ENCODE measurements at regions not wholly inside any gene's neighbourhood (a gene's known extent, or its start where the extent isn't known, plus 50 kb on each side); places are given as distances from the start of the nearest gene placed in this dataset.
"Not testable (repeated sequence)": the region's sequence is repeated elsewhere in the genome, so short reads cannot be mapped to it uniquely, and the experiment has no call there.

DNA sequence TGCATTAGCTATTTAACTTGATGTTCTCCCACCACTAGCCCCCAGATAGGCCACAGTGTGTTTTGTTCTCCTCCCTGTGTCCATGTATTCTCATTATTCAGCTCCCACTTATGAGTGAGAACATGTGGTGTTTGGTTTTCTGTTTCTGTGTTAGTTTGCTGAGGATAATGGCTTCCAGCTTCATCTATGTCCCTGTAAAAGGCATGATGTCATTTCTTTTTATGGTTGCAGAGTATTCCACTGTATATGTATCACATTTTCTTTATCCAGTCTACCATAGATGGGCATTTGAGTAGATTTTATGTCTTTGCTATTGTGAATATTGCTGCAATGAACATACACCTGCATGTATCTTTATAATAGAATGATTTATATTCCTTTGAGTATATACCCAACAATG lies 487.7 kb downstream of the CBLN4 start:
- DNase-seq, result not testable (repeated sequence)

- DNase-seq, result no peak
These were observed 489.5 kb downstream of the CBLN4 start for GRCh38 chr20:55515832-55516231.

DNA sequence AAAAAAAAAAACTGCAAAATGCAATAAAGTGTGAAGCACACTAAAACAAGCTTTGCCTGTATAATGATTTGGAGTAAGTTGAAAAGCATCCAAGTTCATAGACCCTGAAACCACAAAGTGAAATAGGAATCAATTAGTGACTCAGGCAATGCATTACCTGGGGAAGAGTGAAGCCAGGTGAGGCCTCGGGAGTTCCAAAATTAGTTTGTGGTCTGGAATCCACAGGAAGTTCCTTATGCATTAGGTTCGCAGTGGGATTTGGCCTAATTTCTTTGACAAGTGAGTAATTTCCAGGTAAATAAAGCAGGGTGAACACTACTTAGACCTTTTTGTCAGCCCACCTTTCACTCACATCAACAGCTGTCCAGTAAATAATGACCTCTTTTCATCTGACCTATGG lies 490.8 kb downstream of the CBLN4 start:
- no peak for DNase-seq

DNA sequence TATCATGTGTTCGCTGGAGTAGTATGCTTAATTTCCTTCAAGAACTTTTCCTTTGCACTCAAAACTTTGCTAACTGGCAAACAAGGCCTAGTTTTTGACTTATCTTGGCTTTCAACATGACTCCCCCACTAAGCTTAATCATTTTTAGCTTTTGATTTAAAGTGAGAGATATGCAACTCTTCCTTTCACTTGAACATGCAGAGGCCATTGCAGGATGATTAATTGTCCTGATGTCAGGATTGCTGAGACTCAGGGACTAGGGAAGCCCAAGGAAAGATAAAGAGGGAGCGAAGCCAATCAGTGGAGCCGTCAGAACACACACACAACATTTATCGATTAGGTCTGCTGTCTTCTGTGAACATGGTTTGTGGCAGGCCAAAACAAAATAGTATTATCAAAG lies 491.4 kb downstream of the CBLN4 start:
- no peak for DNase-seq

- no peak for DNase-seq
These were observed 505.2 kb downstream of the CBLN4 start for GRCh38 chr20:55500130-55500529.

DNA sequence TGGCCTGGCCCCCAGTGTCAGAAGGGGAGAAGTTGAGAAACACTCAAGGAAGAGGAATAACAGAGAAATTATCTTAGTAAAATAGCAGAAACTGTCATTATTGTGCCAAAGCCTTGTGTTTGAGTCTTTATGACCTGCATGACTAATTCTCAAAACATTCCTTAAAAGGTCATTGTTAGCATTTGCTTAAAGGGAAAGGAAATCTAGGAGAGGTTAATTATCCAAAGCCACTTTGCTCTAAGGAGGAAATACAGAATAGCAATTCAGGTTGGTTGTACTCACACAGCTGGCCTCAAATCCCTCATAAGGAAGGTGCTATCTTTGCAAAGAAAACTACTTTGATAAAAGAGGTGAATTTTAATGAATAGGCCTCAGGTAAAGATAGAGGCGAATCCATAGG lies 516.7 kb downstream of the CBLN4 start:
- no peak for DNase-seq

DNA sequence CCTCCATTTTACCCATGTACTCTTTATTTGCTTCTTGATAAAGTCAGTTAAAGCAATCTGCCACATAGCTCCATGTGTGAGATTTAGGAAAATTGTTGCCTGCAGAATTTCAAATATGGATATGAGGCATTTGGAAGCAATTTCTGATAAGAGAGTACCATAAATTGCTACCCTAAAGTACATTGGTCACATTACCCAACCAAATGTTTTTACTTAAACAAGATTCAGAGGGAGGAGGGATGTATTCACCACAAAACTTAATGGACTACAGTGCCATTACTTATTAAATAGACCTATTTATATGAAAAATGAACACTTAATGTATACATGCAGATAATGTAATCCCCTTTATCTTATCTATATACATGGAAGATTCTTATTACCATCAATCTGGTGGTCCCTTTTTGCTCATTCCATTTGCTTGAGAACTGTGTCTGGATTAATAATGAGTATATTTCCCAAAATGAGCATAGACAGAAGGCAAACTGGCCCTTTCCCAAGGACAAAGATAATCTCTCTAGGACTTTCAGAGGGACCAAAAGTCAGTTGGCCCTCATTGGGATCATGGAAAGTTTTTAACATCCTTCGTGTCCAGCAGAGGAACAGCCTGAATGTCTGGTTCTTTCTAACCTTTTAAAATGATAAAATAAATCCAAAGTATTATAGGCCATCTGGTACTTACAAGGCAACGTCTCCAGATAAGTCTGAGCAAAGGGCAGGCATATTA lies 526.4 kb downstream of the CBLN4 start:
- DNase-seq, result no peak

- DNase-seq, result no peak
These were observed 532.6 kb downstream of the CBLN4 start for GRCh38 chr20:55472704-55473103.

DNA sequence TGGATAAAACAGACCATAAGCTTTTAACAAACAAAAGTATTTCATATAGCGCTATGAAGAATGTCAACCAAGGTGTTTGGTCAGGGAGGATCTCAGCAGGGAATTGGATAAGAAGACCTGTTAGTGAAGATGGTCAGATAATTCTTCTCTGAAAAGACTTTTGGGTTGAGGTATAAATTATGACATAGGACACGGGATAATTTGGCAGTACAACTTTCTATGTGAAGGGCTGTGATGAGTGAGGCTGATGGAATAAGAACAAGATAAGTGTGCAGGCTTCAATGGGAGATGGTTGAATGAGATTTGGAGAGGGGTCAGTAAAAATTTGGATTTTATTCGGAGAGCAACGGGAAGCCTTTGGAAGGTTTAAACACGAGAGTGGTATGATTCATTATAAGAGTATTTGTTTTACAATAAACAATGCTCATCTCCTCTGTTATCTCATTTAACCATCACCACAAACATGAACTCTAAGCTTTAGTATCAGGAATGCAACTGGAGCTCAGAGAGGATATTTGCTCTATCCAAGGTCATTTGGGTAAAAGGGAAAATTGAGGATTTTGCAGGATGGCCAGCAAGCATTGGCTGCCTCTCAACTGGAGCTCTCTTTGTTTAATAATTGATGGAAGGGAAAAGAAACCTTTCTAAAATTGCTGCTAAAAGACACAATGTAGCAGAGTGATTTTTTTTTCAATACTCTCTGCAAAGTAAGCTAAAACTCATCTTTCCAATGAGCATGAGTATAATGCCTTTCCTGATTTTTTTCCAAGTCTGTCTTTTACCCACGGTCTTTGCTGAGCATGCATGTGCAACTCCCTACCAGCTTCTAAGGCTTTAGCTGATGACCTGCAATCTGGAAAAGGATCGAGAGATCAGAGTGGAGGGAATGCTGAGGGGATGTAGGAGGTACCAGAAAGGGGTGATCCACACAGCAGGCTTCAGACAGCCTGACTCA lies 534.0 kb downstream of the CBLN4 start:
- DNase-seq, result no peak

GRCh38 chr20:55469074-55469473 lies 536.2 kb downstream of the CBLN4 start:
- no peak for DNase-seq

DNA sequence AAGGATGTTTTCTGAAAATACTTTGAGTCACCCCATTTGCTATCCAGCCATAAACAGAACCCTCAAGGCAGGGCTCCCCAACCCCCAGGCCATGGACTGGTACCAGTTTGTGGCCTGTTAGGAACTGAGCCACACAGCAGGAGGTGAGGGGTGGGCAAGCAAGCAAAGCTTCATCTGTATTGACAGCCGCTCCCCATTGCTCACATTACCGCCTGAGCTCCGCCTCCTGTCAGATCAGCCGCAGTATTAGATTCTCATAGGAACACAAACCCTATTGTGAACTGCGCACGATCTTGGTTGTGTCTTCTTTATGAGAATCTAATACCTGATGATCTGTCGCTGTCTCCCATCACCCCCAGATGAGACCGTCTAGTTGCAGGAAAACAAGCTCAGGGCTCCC lies 543.8 kb downstream of the CBLN4 start:
- DNase-seq, result no peak

GRCh38 chr20:55456316-55456940 lies 548.9 kb downstream of the CBLN4 start:
- DNase-seq, result no peak

DNA sequence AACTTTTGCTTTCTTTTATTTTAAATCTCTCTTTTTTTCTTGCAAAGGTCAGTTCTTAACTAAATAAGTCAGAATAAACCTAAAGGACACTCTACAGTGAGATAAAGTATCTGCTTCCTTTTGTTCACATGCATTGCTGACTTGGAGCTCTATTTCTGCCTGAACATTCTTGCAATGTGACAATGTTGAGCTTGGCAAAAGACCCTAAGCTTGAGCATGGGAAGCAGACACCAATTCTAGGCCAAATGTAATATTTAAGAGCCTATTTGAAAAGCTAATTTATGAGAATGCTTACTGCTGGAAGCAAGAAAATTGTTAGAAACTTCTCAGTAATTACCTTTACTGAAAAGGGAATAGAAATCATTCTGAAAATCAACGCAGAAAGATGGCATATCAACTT lies 556.2 kb downstream of the CBLN4 start:
- no peak for DNase-seq

DNA sequence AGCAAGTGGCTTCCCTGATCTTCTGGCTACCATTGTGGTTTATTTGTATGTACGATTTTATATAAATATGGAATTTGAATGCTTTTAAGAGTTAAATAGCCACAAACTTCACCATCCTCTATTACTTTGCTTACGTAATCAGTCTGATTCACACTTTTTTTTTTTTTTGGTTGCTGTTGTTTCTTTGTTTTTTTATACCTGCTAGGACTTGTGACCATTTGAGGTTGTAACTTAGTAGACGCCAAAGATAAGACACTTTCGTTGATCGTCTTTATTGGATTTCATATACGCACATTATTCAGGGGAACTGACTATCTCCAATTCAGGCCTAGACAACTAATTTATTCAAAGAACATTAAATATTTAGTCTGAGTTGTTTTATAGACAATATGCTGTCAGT lies 559.0 kb downstream of the CBLN4 start:
- DNase-seq, result no peak

GRCh38 chr20:55439070-55439469 lies 566.2 kb downstream of the CBLN4 start:
- no peak for DNase-seq

DNA sequence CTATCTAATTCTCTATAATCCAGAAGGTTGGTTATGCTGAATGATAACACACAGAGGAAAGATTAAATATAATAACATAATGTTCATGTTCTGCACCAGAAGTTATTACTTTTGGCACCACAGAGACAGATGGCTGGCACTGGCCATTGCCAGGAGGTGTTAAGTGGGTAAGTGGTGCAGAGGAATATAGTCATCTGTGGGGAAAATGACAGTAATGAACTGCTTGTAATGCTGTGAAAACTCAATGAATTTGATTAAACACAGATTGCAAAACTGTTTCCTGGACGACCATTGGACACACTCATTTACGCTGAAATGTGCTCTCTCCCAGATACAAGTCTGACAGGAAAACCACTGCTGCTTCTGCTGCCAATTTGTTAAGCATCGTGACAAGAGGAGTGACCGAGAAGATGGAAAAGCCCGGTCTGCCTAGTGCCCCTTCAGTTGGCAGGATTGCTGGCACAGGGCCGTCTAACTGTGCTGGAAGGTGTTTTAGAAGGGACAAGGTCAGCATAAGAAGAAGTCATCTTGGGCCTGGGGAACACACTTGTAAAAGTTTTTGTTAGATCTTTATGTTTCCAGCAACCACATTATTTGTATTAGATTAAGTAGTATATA lies 567.4 kb downstream of the CBLN4 start:
- no peak for DNase-seq

GRCh38 chr20:55424968-55425367 lies 580.4 kb downstream of the CBLN4 start:
- DNase-seq, result peak; percentile 33

- DNase-seq, result no peak
These were observed 580.8 kb downstream of the CBLN4 start for GRCh38 chr20:55424476-55424875.

DNA sequence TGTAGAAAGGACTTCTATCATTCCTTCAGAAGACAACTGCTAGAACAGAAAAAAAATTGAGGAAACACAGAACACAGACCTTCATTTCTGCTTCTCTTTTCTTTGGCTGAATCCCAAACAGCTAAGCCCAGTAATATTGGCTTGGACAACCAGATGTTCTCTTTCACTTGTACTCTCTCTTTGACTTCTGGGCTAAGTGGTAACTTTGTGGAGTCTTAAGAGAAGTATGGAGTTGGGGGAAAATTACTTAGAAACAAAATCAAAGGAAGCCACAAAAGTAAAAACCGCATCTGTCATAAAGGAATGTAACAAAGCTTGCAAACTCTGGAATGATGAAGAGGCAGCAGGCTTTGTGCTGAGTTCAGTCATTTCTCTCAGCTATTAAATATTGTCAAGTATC lies 587.5 kb downstream of the CBLN4 start:
- no peak for DNase-seq

- no peak for DNase-seq
These were observed 589.7 kb downstream of the CBLN4 start for GRCh38 chr20:55415567-55416142.

GRCh38 chr20:55412508-55412907 lies 592.8 kb downstream of the CBLN4 start:
- not testable (repeated sequence) for DNase-seq

GRCh38 chr20:55406891-55407290 lies 598.4 kb downstream of the CBLN4 start:
- DNase-seq, result no peak

- DNase-seq, result no peak
These were observed 610.7 kb downstream of the CBLN4 start for GRCh38 chr20:55394592-55394991.

Data from hindlimb muscle (tissue), 1 donor.